ENCODE measurements at regions not wholly inside any gene's neighbourhood (a gene's known extent, or its start where the extent isn't known, plus 50 kb on each side); places are given as distances from the start of the nearest gene placed in this dataset.

DNA sequence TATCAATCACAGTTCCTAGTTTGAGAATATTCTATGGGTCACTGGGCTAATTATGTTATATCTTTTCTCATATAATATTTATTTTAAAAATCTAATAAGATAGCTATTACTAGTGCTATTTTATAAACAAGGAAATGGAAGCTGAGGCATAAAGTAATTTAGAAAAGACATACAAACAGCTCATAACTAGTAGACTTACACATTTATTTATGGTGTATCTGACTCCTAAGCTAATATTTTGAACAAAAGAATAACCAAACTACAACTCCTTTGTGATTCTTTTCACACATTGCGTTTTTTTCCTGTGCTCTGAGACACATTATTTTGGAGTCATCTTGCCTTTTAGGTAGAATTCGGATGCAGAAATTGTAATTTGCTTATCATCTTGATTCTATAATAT lies 742.0 kb upstream of the LRRTM4 start:
- WGBS, 2 experiments (ENCODE audit: extremely low coverage in 2 of 2, insufficient read length in 1 of 2) = no CpG with 5 or more reads among the region's 2 CpGs
- DNase-seq (no peak), ATAC-seq (ENCODE audit: low read depth) (no peak)
- Histone ChIP-seq H3K14ac (replicated peaks; ENCODE audit: low read depth, low read length) (no peak overlapping the region), H3K4ac (ENCODE audit: low read depth, low read length) (no peak overlapping the region), H2AK5ac (ENCODE audit: low read depth, low read length) (no peak overlapping the region), H3K18ac (ENCODE audit: low read depth, low read length) (no peak overlapping the region), H3K9ac (ENCODE audit: low read depth, low read length) (no peak overlapping the region), H2BK5ac (ENCODE audit: low read depth, low read length, poor library complexity, severe bottlenecking) (no peak overlapping the region), H4K8ac (ENCODE audit: low read depth in 2 of 2, low read length in 2 of 2) (no peak overlapping the region), H2AK9ac (replicated peaks; ENCODE audit: low read depth, low read length, poor library complexity) (no peak overlapping the region), H3K4me2 (ENCODE audit: low read depth, low read length) (no peak overlapping the region), H3K4me3 (ENCODE audit: insufficient read depth, low read depth, low read length) (no peak overlapping the region), H2AFZ (replicated peaks; ENCODE audit: low read length, poor library complexity) (no peak overlapping the region), H3K9me3 (ENCODE audit: control insufficient read depth, insufficient read depth, low read length) (no peaks in the 10 kb centered on the region), H2BK15ac (ENCODE audit: low read depth, low read length) (no peak overlapping the region), H4K91ac (ENCODE audit: insufficient read depth, low read depth, low read length) (no peak overlapping the region), H2BK120ac (ENCODE audit: low read depth, low read length) (no peak overlapping the region), H3K27me3 (ENCODE audit: control insufficient read depth, insufficient read depth, low read length) (no peaks in the 10 kb centered on the region), H3K36me3 (ENCODE audit: control insufficient read depth, insufficient read depth, low read length) (no peaks in the 10 kb centered on the region), H4K5ac (ENCODE audit: low read depth, low read length) (no peak overlapping the region), H4K20me1 (ENCODE audit: insufficient read depth, low read length) (no peaks in the 10 kb centered on the region), H3K23ac (ENCODE audit: low read depth, low read length) (no peak overlapping the region), H3K4me1 (ENCODE audit: control insufficient read depth, insufficient read depth, low read length) (no peaks in the 10 kb centered on the region), H3K79me1 (ENCODE audit: low read depth in 1 of 2, low read length in 2 of 2) (no peaks in the 10 kb centered on the region), H3K9me1 (ENCODE audit: insufficient read depth, low read length) (no peaks in the 10 kb centered on the region), H3K56ac (ENCODE audit: extremely low read depth, insufficient read depth, low read length) (no peak overlapping the region), H3K27ac (ENCODE audit: insufficient read depth, low read length) (no peak overlapping the region), H2BK20ac (ENCODE audit: low read depth, low read length) (no peak overlapping the region)
- TF ChIP-seq RAD21 (IDR thresholded peaks at IDR 0.05; ENCODE audit: low read length) (no peak), RFX5 (IDR thresholded peaks at IDR 0.05; ENCODE audit: low read depth, low read length) (no peak), CHD1 (IDR thresholded peaks at IDR 0.05; ENCODE audit: low read depth, low read length) (no peak), ELK1 (IDR thresholded peaks at IDR 0.05; ENCODE audit: borderline replicate concordance, low read depth, low read length) (no peak), CEBPB (IDR thresholded peaks at IDR 0.05; ENCODE audit: low read depth, low read length) (no peak), MAFK (IDR thresholded peaks at IDR 0.05; ENCODE audit: low read depth, low read length) (no peak), MAZ (IDR thresholded peaks at IDR 0.05; ENCODE audit: borderline replicate concordance, low read depth, low read length) (no peak), NFE2L2 (IDR thresholded peaks at IDR 0.05; ENCODE audit: low read depth, low read length) (no peak), MXI1 (IDR thresholded peaks at IDR 0.05; ENCODE audit: borderline replicate concordance, low read depth, low read length) (no peak)
- BruUV-seq (replicated peaks) = no TSS peak
- intact Hi-C loops (cut with micrococcal nuclease) = no loop called here
- POLR2A ChIA-PET (ENCODE audit: unreplicated experiment) = no interaction called here
- in situ Hi-C loops (cut with MboI; ENCODE audit: low sequenced_read_pairs) = no loop called here
- CTCF ChIA-PET = no interaction called here
- dilution Hi-C loops (cut with HindIII; ENCODE audit: low sequenced_read_pairs, unreplicated experiment) = no loop called here

Measured in IMR-90 (cell line).